Lower lobe of right lung (tissue), 2 donors: ENCODE measurements at regions not wholly inside any gene's neighbourhood (a gene's known extent, or its start where the extent isn't known, plus 50 kb on each side); places are given as distances from the start of the nearest gene placed in this dataset.

Experiments
- ATAC-seq, 2 donors: fragments of 200-7000 bp; cut with Tn5 transposase; one replicate each; pipeline ENCODE4 v1.9.1; 2020 to 2022; ENCODE audit warnings: mild to moderate bottlenecking in 2 of 2, moderate library complexity in 2 of 2
- DNase-seq: peaks from one replicate; pipeline ENCODE4 v3.0.0-alpha.2; 2020
- H3K27ac ChIP-seq: fragments of 200-600 bp; one replicate; pipeline ENCODE4 v1.8.0; 2022
- H3K27me3 ChIP-seq: fragments of 200-600 bp; one replicate; pipeline ENCODE4 v1.8.0; 2022; ENCODE audit warnings: low read depth
- H3K36me3 ChIP-seq: fragments of 200-600 bp; one replicate; pipeline ENCODE4 v1.8.0; 2022; ENCODE audit warnings: mild to moderate bottlenecking
- H3K4me1 ChIP-seq: fragments of 200-600 bp; one replicate; pipeline ENCODE4 v1.8.0; 2022
- H3K4me3 ChIP-seq: fragments of 200-600 bp; one replicate; pipeline ENCODE4 v1.8.0; 2022; ENCODE audit warnings: mild to moderate bottlenecking
- H3K9me3 ChIP-seq: fragments of 200-600 bp; one replicate; pipeline ENCODE4 v1.8.0; 2022
- CTCF ChIP-seq: fragments of 200-600 bp; IDR thresholded peaks from one replicate; pipeline ENCODE4 v1.8.0; 2022; ENCODE audit warnings: antibody characterized with exemption, mild to moderate bottlenecking
- intact Hi-C: fragments of 100-400 bp; cut with DNase I; formaldehyde crosslinking; loops from one replicate; pipeline ENCODE4 v1.11.0; 2022
- donor health status: DM: no; HTN: yes; CAD: no; lungs with severe emphysema.

- H3K27me3 ChIP-seq, result no peaks in the 10 kb centered on the region
- H3K36me3 ChIP-seq, result no peaks in the 10 kb centered on the region
- no peak overlapping the region for H3K27ac ChIP-seq
- no peaks in the 10 kb centered on the region for H3K9me3 ChIP-seq
- intact Hi-C loops, result no loop called here
- DNase-seq (no peak), ATAC-seq (no peak)
- no peak for TF ChIP-seq CTCF
- H3K4me1 ChIP-seq, result no peaks in the 10 kb centered on the region
- H3K4me3 ChIP-seq, result no peak overlapping the region
Measured at GRCh38 chr21:21666689-21667088, 668.5 kb downstream of the NCAM2 start.

- intact Hi-C loops, result no loop called here
- TF ChIP-seq CTCF, result no peak
- ATAC-seq, result no peak
Measured at GRCh38 chr21:21668198-21668597, 670.0 kb downstream of the NCAM2 start.

GRCh38 chr21:21673959-21674358 is 675.8 kb downstream of the NCAM2 start:
- ATAC-seq, result no peak
- Histone ChIP-seq H3K36me3 (no peaks in the 10 kb centered on the region), H3K27ac (no peak overlapping the region), H3K4me3 (no peak overlapping the region), H3K9me3 (no peaks in the 10 kb centered on the region), H3K27me3 (no peaks in the 10 kb centered on the region), H3K4me1 (no peaks in the 10 kb centered on the region)
- no peak for TF ChIP-seq CTCF
- no peak for DNase-seq
- intact Hi-C loops, result no loop called here

More at GRCh38 chr21:21668198-21668597, 670.0 kb downstream of the NCAM2 start:
- Histone ChIP-seq H3K27ac (no peak overlapping the region), H3K4me1 (no peaks in the 10 kb centered on the region), H3K27me3 (no peaks in the 10 kb centered on the region), H3K36me3 (no peaks in the 10 kb centered on the region), H3K9me3 (no peaks in the 10 kb centered on the region), H3K4me3 (no peak overlapping the region)
- no peak for DNase-seq

- H3K4me1 ChIP-seq, result no peaks in the 10 kb centered on the region
- H3K27me3 ChIP-seq, result no peaks in the 10 kb centered on the region
- no peaks in the 10 kb centered on the region for H3K36me3 ChIP-seq
- intact Hi-C loops, result no loop called here
- no peak for TF ChIP-seq CTCF
- DNase-seq, result no peak
- H3K27ac ChIP-seq, result no peak overlapping the region
- no peaks in the 10 kb centered on the region for H3K9me3 ChIP-seq
- no peak for ATAC-seq
- H3K4me3 ChIP-seq, result no peak overlapping the region
Measured at GRCh38 chr21:21675601-21676000, 677.4 kb downstream of the NCAM2 start.

GRCh38 chr21:21682172-21682571 is 684.0 kb downstream of the NCAM2 start:
- no peaks in the 10 kb centered on the region for H3K27me3 ChIP-seq
- H3K4me3 ChIP-seq, result no peak overlapping the region
- ATAC-seq (no peak), DNase-seq (no peak)
- TF ChIP-seq CTCF, result no peak
- H3K4me1 ChIP-seq, result no peaks in the 10 kb centered on the region
- no peaks in the 10 kb centered on the region for H3K36me3 ChIP-seq
- no peaks in the 10 kb centered on the region for H3K9me3 ChIP-seq
- intact Hi-C loops, result no loop called here
- H3K27ac ChIP-seq, result no peak overlapping the region

GRCh38 chr21:21688889-21689288 is 690.7 kb downstream of the NCAM2 start:
- DNase-seq (no peak), ATAC-seq (no peak)
- no peak for TF ChIP-seq CTCF
- H3K36me3 ChIP-seq, result no peaks in the 10 kb centered on the region
- no peak overlapping the region for H3K27ac ChIP-seq
- no peak overlapping the region for H3K4me3 ChIP-seq
- no peaks in the 10 kb centered on the region for H3K27me3 ChIP-seq
- intact Hi-C loops, result no loop called here
- no peaks in the 10 kb centered on the region for H3K4me1 ChIP-seq
- no peaks in the 10 kb centered on the region for H3K9me3 ChIP-seq
